B cell (primary cell): ENCODE measurements at regions not wholly inside any gene's neighbourhood (a gene's known extent, or its start where the extent isn't known, plus 50 kb on each side); places are given as distances from the start of the nearest gene placed in this dataset.

Experiments
- ATAC-seq: fragments of 200-7000 bp; cut with Tn5 transposase; one replicate; pipeline ENCODE4 v1.10.0; 2021; ENCODE audit warnings: low read depth, mild to moderate bottlenecking, moderate number of reproducible peaks, moderate library complexity
- CTCF ChIA-PET: fragments of 350-600 bp; sonication (Branson Sonifier 250); formaldehyde crosslinking; loops from one replicate; lab custom pipeline; 2021; ENCODE audit warnings: antibody characterized with exemption, inconsistent platforms; lab: Charles Lee
- POLR2A ChIA-PET: fragments of 350-600 bp; sonication (Branson Sonifier 250); formaldehyde crosslinking; loops from one replicate; lab custom pipeline; 2021; ENCODE audit warnings: antibody characterized with exemption; lab: Charles Lee
- DNase-seq: peaks from one replicate; pipeline ENCODE4 v3.0.0; 2013
- H2AFZ ChIP-seq: 2 replicates; pipeline ENCODE4 v1.6.1; 2012; ENCODE audit warnings: mild to moderate bottlenecking, low read depth, low read length; ENCODE audit not compliant: insufficient read depth, poor library complexity, severe bottlenecking
- H3K27ac ChIP-seq, 2 donors: 1 replicate in 1 of 2; 2 replicates in 1 of 2; pipeline ENCODE4 v1.5.1; 2012 to 2013; ENCODE audit warnings: low read length in 2 of 2, mild to moderate bottlenecking in 2 of 2, moderate library complexity in 1 of 2
- H3K27me3 ChIP-seq, 4 experiments: fragments of 200-600 bp in 1 of 4; sonication (generic) in 1 of 4; replicated peaks in 1 of 4; 1 replicate in 2 of 4; 2 replicates in 2 of 4; pipeline versions ENCODE4 v1.6.1 to v1.7.0; 2013 to 2016; ENCODE audit warnings: low read length in 3 of 4, mild to moderate bottlenecking in 2 of 4, mixed read lengths in 1 of 4, moderate library complexity in 1 of 4; ENCODE audit not compliant: insufficient read depth in 4 of 4, control insufficient read depth in 3 of 4; ENCODE audit errors: control extremely low read depth in 1 of 4
- H3K36me3 ChIP-seq, 2 experiments: replicated peaks in 1 of 2; 1 replicate in 1 of 2; 2 replicates in 1 of 2; pipeline versions ENCODE4 v1.6.1 to v1.7.1; 2013; ENCODE audit warnings: low read length in 1 of 2; ENCODE audit not compliant: insufficient read depth in 2 of 2, control insufficient read depth in 1 of 2; ENCODE audit errors: control extremely low read depth in 1 of 2, extremely low read depth in 1 of 2
- H3K4me1 ChIP-seq, 2 donors: fragments of 200-600 bp in 1 of 2; sonication (generic) in 1 of 2; 1 replicate in 1 of 2; 2 replicates in 1 of 2; pipeline versions ENCODE4 v1.5.1 to v1.6.1; 2013 to 2017; ENCODE audit warnings: low read length in 2 of 2; ENCODE audit not compliant: control insufficient read depth in 2 of 2, insufficient read depth in 2 of 2
- H3K4me2 ChIP-seq: replicated peaks from 2 replicates; pipeline ENCODE3; 2012; ENCODE audit warnings: mild to moderate bottlenecking, low read depth, low read length; ENCODE audit not compliant: poor library complexity, severe bottlenecking
- H3K4me3 ChIP-seq, 5 experiments: fragments of 200-600 bp in 1 of 5; sonication (generic) in 1 of 5; 1 replicate in 3 of 5; 2 replicates in 2 of 5; pipeline versions ENCODE4 v1.5.1 to v1.7.0; 2011 to 2016; ENCODE audit warnings: low read length in 4 of 5, mild to moderate bottlenecking in 4 of 5, low read depth in 2 of 5, control low read depth in 1 of 5, moderate library complexity in 1 of 5; ENCODE audit not compliant: insufficient read depth in 1 of 5; ENCODE audit errors: control extremely low read depth in 1 of 5, extremely low read depth in 1 of 5
- H3K79me2 ChIP-seq: fragments of 200-600 bp; sonication (generic); one replicate; pipeline ENCODE4 v1.6.0; 2016; ENCODE audit warnings: low read length; ENCODE audit not compliant: control insufficient read depth, insufficient read depth
- H3K9ac ChIP-seq: fragments of 200-600 bp; sonication (generic); 2 replicates; pipeline ENCODE4 v1.6.1; 2017; ENCODE audit warnings: mild to moderate bottlenecking, low read length, moderate library complexity
- H3K9me3 ChIP-seq, 3 donors: one replicate each; pipeline versions ENCODE4 v1.6.1 to v1.7.1; 2013; ENCODE audit warnings: low read length in 2 of 3; ENCODE audit not compliant: control insufficient read depth in 2 of 3, insufficient read depth in 1 of 3; ENCODE audit errors: control extremely low read depth in 1 of 3
- H4K20me1 ChIP-seq: 2 replicates; pipeline ENCODE4 v1.6.0; 2012; ENCODE audit warnings: mild to moderate bottlenecking, low read length; ENCODE audit not compliant: insufficient read depth, control insufficient read depth, poor library complexity, severe bottlenecking
- H3K27ac Mint-ChIP-seq: one replicate; pipeline ENCODE4 v1.8.0; 2021; ENCODE audit warnings: mixed read lengths
- H3K27me3 Mint-ChIP-seq: one replicate; pipeline ENCODE4 v1.8.0; 2021; ENCODE audit warnings: mixed read lengths
- H3K4me1 Mint-ChIP-seq: one replicate; pipeline ENCODE4 v1.8.0; 2021; ENCODE audit warnings: mixed read lengths
- H3K4me3 Mint-ChIP-seq: one replicate; pipeline ENCODE4 v1.8.0; 2021; ENCODE audit warnings: mixed read lengths
- H3K9me3 Mint-ChIP-seq: one replicate; pipeline ENCODE4 v1.8.0; 2022; ENCODE audit warnings: mixed read lengths; ENCODE audit not compliant: insufficient read depth
- CTCF ChIP-seq: fragments of 200-600 bp; IDR thresholded peaks from one replicate; pipeline ENCODE4 v1.8.0; 2022; ENCODE audit warnings: antibody characterized with exemption, mild to moderate bottlenecking
- EZH2 ChIP-seq: IDR thresholded peaks from 2 replicates; pipeline ENCODE4 v1.6.1; 2012; ENCODE audit warnings: borderline replicate concordance, low read depth, mild to moderate bottlenecking, moderate library complexity, low read length; ENCODE audit not compliant: insufficient read depth, poor library complexity, severe bottlenecking
- WGBS: methylation state at CpG from one replicate; pipeline ENCODE4 v1.1.5; 2013; ENCODE audit warnings: missing lambda C conversion rate; ENCODE audit not compliant: insufficient coverage; 5-methylcytosine and 5-hydroxymethylcytosine counted together
- intact Hi-C: fragments of 100-400 bp; cut with micrococcal nuclease; formaldehyde crosslinking; loops from one replicate; pipeline ENCODE4 v1.10.0; 2022

- Histone ChIP-seq H3K4me1 (peaks cover under 1% of the 10 kb centered on the region in 2 donors), H3K9me3 (no peaks in the 10 kb centered on the region), H3K4me2 (no peak overlapping the region), H3K79me2 (no peaks in the 10 kb centered on the region), H3K36me3 (no peaks in the 10 kb centered on the region), H3K9ac (no peak overlapping the region), H4K20me1 (no peaks in the 10 kb centered on the region), H3K27ac (no peak overlapping the region), H3K4me3 (no peak overlapping the region), H3K27me3 (no peaks in the 10 kb centered on the region), H2AFZ (no peak overlapping the region)
- Mint-ChIP-seq H3K4me1 (no peaks in the 10 kb centered on the region), H3K9me3 (peaks cover 2% of the 10 kb centered on the region), H3K27ac (no peak overlapping the region), H3K27me3 (no peaks in the 10 kb centered on the region), H3K4me3 (no peak overlapping the region)
- CTCF ChIA-PET: no interaction called here
- DNase-seq: no peak
- intact Hi-C loops: no loop called here
- 96% methylated on average over 2 of the region's 2 CpGs for WGBS
- no peak for ATAC-seq
- POLR2A ChIA-PET: no interaction called here
- TF ChIP-seq EZH2: no peak
- TF ChIP-seq CTCF: no peak
Observed at GRCh38 chr5:110048491-110048890, 358.8 kb downstream of the MAN2A1 start.

GRCh38 chr5:110049816-110050215, 360.1 kb downstream of the MAN2A1 start:
- ATAC-seq (no peak), DNase-seq (no peak)
- Mint-ChIP-seq H3K27ac (no peak overlapping the region), H3K4me3 (no peak overlapping the region), H3K4me1 (peaks cover 13% of the 10 kb centered on the region), H3K27me3 (no peaks in the 10 kb centered on the region), H3K9me3 (peaks cover 2% of the 10 kb centered on the region)
- Histone ChIP-seq H3K27ac (no peak overlapping the region), H3K27me3 (no peaks in the 10 kb centered on the region), H3K9ac (no peak overlapping the region), H3K4me3 (no peak overlapping the region), H3K9me3 (no peaks in the 10 kb centered on the region), H3K79me2 (no peaks in the 10 kb centered on the region), H2AFZ (peak overlapping the region; percentile 17), H3K4me1 (peaks cover 10 to 14% of the 10 kb centered on the region in 2 donors), H3K36me3 (no peaks in the 10 kb centered on the region), H4K20me1 (no peaks in the 10 kb centered on the region), H3K4me2 (no peak overlapping the region)
- 0% methylated on average over 1 of the region's 2 CpGs for WGBS
- intact Hi-C loops: no loop called here
- ChIA-PET POLR2A (no interaction called here), CTCF (no interaction called here)
- TF ChIP-seq CTCF (no peak), EZH2 (no peak)
